ENCODE measurements at regions not wholly inside any gene's neighbourhood (a gene's known extent, or its start where the extent isn't known, plus 50 kb on each side); places are given as distances from the start of the nearest gene placed in this dataset.

DNA sequence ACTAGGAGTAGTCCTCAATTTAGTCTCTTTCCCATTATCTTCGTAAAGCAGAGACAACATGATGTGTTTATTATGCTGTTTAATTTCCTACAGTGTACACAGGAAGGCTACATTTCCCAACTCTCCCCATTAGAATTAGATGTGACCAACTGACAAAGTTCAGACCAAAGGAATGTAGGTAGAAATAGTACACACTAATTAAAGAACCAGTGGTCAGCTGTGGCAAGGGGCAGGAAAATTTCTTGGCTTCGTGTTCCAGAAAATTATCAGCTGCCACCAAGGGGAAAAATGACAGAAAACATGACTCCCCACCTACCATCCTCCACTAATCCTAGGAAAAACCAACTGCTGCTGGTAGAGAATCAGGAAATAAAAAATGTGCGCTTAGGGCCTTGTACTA is 125.6 kb downstream of the PPP1R3A start:
- TF ChIP-seq, protein P1, sequence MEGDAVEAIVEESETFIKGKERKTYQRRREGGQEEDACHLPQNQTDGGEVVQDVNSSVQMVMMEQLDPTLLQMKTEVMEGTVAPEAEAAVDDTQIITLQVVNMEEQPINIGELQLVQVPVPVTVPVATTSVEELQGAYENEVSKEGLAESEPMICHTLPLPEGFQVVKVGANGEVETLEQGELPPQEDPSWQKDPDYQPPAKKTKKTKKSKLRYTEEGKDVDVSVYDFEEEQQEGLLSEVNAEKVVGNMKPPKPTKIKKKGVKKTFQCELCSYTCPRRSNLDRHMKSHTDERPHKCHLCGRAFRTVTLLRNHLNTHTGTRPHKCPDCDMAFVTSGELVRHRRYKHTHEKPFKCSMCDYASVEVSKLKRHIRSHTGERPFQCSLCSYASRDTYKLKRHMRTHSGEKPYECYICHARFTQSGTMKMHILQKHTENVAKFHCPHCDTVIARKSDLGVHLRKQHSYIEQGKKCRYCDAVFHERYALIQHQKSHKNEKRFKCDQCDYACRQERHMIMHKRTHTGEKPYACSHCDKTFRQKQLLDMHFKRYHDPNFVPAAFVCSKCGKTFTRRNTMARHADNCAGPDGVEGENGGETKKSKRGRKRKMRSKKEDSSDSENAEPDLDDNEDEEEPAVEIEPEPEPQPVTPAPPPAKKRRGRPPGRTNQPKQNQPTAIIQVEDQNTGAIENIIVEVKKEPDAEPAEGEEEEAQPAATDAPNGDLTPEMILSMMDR (IDR thresholded peaks at IDR 0.05; ENCODE audit: low read depth, low read length, missing input control): no peak
- no peak for TF ChIP-seq TAF1 (conservative IDR thresholded peaks at IDR 0.05)
- no peak for TF ChIP-seq NR2F2 (IDR thresholded peaks at IDR 0.05)
- TF ChIP-seq, protein P2, sequence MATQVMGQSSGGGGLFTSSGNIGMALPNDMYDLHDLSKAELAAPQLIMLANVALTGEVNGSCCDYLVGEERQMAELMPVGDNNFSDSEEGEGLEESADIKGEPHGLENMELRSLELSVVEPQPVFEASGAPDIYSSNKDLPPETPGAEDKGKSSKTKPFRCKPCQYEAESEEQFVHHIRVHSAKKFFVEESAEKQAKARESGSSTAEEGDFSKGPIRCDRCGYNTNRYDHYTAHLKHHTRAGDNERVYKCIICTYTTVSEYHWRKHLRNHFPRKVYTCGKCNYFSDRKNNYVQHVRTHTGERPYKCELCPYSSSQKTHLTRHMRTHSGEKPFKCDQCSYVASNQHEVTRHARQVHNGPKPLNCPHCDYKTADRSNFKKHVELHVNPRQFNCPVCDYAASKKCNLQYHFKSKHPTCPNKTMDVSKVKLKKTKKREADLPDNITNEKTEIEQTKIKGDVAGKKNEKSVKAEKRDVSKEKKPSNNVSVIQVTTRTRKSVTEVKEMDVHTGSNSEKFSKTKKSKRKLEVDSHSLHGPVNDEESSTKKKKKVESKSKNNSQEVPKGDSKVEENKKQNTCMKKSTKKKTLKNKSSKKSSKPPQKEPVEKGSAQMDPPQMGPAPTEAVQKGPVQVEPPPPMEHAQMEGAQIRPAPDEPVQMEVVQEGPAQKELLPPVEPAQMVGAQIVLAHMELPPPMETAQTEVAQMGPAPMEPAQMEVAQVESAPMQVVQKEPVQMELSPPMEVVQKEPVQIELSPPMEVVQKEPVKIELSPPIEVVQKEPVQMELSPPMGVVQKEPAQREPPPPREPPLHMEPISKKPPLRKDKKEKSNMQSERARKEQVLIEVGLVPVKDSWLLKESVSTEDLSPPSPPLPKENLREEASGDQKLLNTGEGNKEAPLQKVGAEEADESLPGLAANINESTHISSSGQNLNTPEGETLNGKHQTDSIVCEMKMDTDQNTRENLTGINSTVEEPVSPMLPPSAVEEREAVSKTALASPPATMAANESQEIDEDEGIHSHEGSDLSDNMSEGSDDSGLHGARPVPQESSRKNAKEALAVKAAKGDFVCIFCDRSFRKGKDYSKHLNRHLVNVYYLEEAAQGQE (IDR thresholded peaks at IDR 0.05): no peak
- TF ChIP-seq RAD21 (IDR thresholded peaks at IDR 0.05): no peak
- no peak for TF ChIP-seq YY1 (IDR thresholded peaks at IDR 0.05)
- TF ChIP-seq, protein P3, sequence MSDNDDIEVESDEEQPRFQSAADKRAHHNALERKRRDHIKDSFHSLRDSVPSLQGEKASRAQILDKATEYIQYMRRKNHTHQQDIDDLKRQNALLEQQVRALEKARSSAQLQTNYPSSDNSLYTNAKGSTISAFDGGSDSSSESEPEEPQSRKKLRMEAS (IDR thresholded peaks at IDR 0.05): no peak
- no peak for TF ChIP-seq FOXA1 (IDR thresholded peaks at IDR 0.05)

Data from liver (tissue), 3 donors.